H1 (cell line): ENCODE measurements at regions not wholly inside any gene's neighbourhood (a gene's known extent, or its start where the extent isn't known, plus 50 kb on each side); places are given as distances from the start of the nearest gene placed in this dataset.
A peak's percentile ranks its signal among the peaks of the same experiment; 100 is the strongest.

Source experiments
- CTCF ChIA-PET: fragments of 300-600 bp; sonication (Branson Sonifier 250); formaldehyde crosslinking; loops from one replicate; lab custom pipeline; 2021; ENCODE audit not compliant: partially characterized antibody; lab: Charles Lee
- POLR2A ChIA-PET: fragments of 300-600 bp; sonication (Branson Sonifier 250); formaldehyde crosslinking; loops from one replicate; lab custom pipeline; 2021; ENCODE audit warnings: inconsistent platforms; ENCODE audit not compliant: partially characterized antibody; lab: Charles Lee
- DNase-seq, 2 experiments: peaks; one replicate each; pipeline versions ENCODE4 v3.0.0 to v3.0.0-alpha.2; 2010 to 2022; ENCODE audit warnings: low spot score in 2 of 2, low read depth in 1 of 2, mixed read lengths in 1 of 2
- FAIRE-seq: peaks from 2 replicates; lab custom pipeline; 2011; peaks lifted over from hg19 to GRCh38; lab: Jason Lieb, UNC
- H2AFZ ChIP-seq: 2 replicates; pipeline ENCODE4 v1.8.1; 2012; ENCODE audit warnings: low read length, inconsistent platforms
- H2AK5ac ChIP-seq: 2 replicates; pipeline ENCODE4 v1.6.1; 2013; ENCODE audit warnings: low read depth, low read length
- H2BK120ac ChIP-seq: replicated peaks from 2 replicates; pipeline ENCODE3; 2013; ENCODE audit warnings: low read depth, low read length, inconsistent platforms
- H2BK12ac ChIP-seq: 2 replicates; pipeline ENCODE4 v1.6.1; 2013; ENCODE audit warnings: low read depth, low read length
- H2BK15ac ChIP-seq: 2 replicates; pipeline ENCODE4 v1.6.1; 2013; ENCODE audit warnings: low read length
- H2BK20ac ChIP-seq: 2 replicates; pipeline ENCODE4 v1.6.1; 2013; ENCODE audit warnings: low read length
- H2BK5ac ChIP-seq: 2 replicates; pipeline ENCODE4 v1.6.1; 2013; ENCODE audit warnings: low read depth, low read length
- H3K14ac ChIP-seq: 2 replicates; pipeline ENCODE4 v1.6.1; 2013; ENCODE audit warnings: inconsistent platforms; ENCODE audit not compliant: insufficient read length
- H3K18ac ChIP-seq: 2 replicates; pipeline ENCODE4 v1.6.1; 2013; ENCODE audit warnings: low read length; ENCODE audit errors: extremely low read depth
- H3K23ac ChIP-seq: 2 replicates; pipeline ENCODE4 v1.6.1; 2013; ENCODE audit warnings: inconsistent platforms; ENCODE audit not compliant: insufficient read length
- H3K23me2 ChIP-seq: 2 replicates; pipeline ENCODE4 v1.6.1; 2013; ENCODE audit warnings: low read depth, low read length
- H3K27ac ChIP-seq: 2 replicates; pipeline ENCODE4 v1.6.1; 2011; ENCODE audit warnings: low read depth, low read length, inconsistent platforms
- H3K27me3 ChIP-seq, 4 experiments: replicated peaks in 1 of 4; 1 replicate in 1 of 4; 2 replicates in 3 of 4; pipeline versions ENCODE4 v1.6.1 to v1.8.1; 2011 to 2013; ENCODE audit warnings: low read length in 3 of 4, mild to moderate bottlenecking in 3 of 4, inconsistent platforms in 2 of 4, mixed read lengths in 2 of 4, moderate library complexity in 1 of 4; ENCODE audit not compliant: control insufficient read depth in 3 of 4, insufficient read depth in 3 of 4; ENCODE audit errors: extremely low read depth in 1 of 4
- H3K36me3 ChIP-seq, 4 experiments: 2 replicates each; pipeline versions ENCODE4 v1.6.1 to v1.8.1; 2011 to 2013; ENCODE audit warnings: mild to moderate bottlenecking in 4 of 4, low read length in 3 of 4, moderate library complexity in 2 of 4, control low read depth in 1 of 4, inconsistent platforms in 1 of 4; ENCODE audit not compliant: insufficient read depth in 4 of 4, control insufficient read depth in 2 of 4
- H3K4ac ChIP-seq: replicated peaks from 2 replicates; pipeline ENCODE3; 2013; ENCODE audit warnings: low read length, low read depth, mixed read lengths, inconsistent platforms; ENCODE audit not compliant: insufficient read length
- H3K4me1 ChIP-seq, 4 experiments: replicated peaks in 1 of 4; 1 replicate in 1 of 4; 2 replicates in 3 of 4; pipeline versions ENCODE4 v1.6.1 to v1.8.1; 2011 to 2013; ENCODE audit warnings: low read length in 3 of 4, inconsistent platforms in 2 of 4, mixed read lengths in 1 of 4; ENCODE audit not compliant: insufficient read depth in 4 of 4, control insufficient read depth in 3 of 4
- H3K4me2 ChIP-seq, 2 experiments: 2 replicates each; pipeline versions ENCODE4 v1.6.1 to v1.8.1; 2011 to 2013; ENCODE audit warnings: low read depth in 2 of 2, low read length in 2 of 2, control low read depth in 1 of 2, inconsistent platforms in 1 of 2, mild to moderate bottlenecking in 1 of 2; ENCODE audit not compliant: insufficient read depth in 1 of 2
- H3K4me3 ChIP-seq, 4 experiments: fragments of 200-600, 300-600 bp in 1 of 4; sonication (generic), shearing (Covaris generic), sonication (Bioruptor Twin) in 1 of 4; 2 replicates each; pipeline versions ENCODE4 v1.5.1 to v1.8.1; 2011 to 2016; ENCODE audit warnings: low read length in 4 of 4, low read depth in 3 of 4, control low read depth in 2 of 4, inconsistent platforms in 2 of 4, mild to moderate bottlenecking in 2 of 4, mixed read lengths in 1 of 4, moderate library complexity in 1 of 4; ENCODE audit not compliant: insufficient read depth in 2 of 4; ENCODE audit errors: extremely low read depth in 1 of 4
- H3K56ac ChIP-seq: replicated peaks from 2 replicates; pipeline ENCODE3; 2013; ENCODE audit warnings: low read depth, mild to moderate bottlenecking, mixed read lengths, low read length, inconsistent platforms; ENCODE audit not compliant: insufficient read length
- H3K79me1 ChIP-seq: 2 replicates; pipeline ENCODE4 v1.6.1; 2013; ENCODE audit warnings: low read depth, low read length, control low read depth
- H3K79me2 ChIP-seq, 2 experiments: 2 replicates each; pipeline versions ENCODE4 v1.6.1 to v1.8.1; 2012 to 2013; ENCODE audit warnings: low read length in 2 of 2, mild to moderate bottlenecking in 2 of 2, inconsistent platforms in 1 of 2; ENCODE audit not compliant: insufficient read depth in 2 of 2, control insufficient read depth in 1 of 2
- H3K9ac ChIP-seq, 4 experiments: replicated peaks in 1 of 4; 1 replicate in 1 of 4; 2 replicates in 3 of 4; pipeline versions ENCODE4 v1.6.1 to v1.8.1; 2011 to 2013; ENCODE audit warnings: low read depth in 3 of 4, low read length in 3 of 4, control low read depth in 2 of 4, mild to moderate bottlenecking in 2 of 4, moderate library complexity in 2 of 4, inconsistent platforms in 1 of 4; ENCODE audit errors: extremely low read depth in 1 of 4
- H3K9me3 ChIP-seq, 2 experiments: 2 replicates each; pipeline versions ENCODE4 v1.6.1 to v1.8.1; 2012 to 2013; ENCODE audit warnings: mild to moderate bottlenecking in 2 of 2, moderate library complexity in 2 of 2, control low read depth in 1 of 2, inconsistent platforms in 1 of 2, low read depth in 1 of 2, low read length in 1 of 2, mixed read lengths in 1 of 2; ENCODE audit not compliant: insufficient read depth in 2 of 2
- H4K20me1 ChIP-seq, 2 experiments: replicated peaks in 1 of 2; 2 replicates each; pipeline versions ENCODE3 to v1.8.1; 2011 to 2013; ENCODE audit warnings: inconsistent platforms in 2 of 2, low read length in 2 of 2, mild to moderate bottlenecking in 1 of 2; ENCODE audit not compliant: insufficient read depth in 2 of 2, control insufficient read depth in 1 of 2
- H4K5ac ChIP-seq: 2 replicates; pipeline ENCODE4 v1.6.1; 2013; ENCODE audit warnings: low read length, low read depth, mixed read lengths, inconsistent platforms; ENCODE audit not compliant: insufficient read length
- H4K8ac ChIP-seq: 2 replicates; pipeline ENCODE4 v1.8.0; 2013; ENCODE audit warnings: mild to moderate bottlenecking, moderate library complexity, low read length, inconsistent platforms; ENCODE audit not compliant: insufficient read depth; ENCODE audit errors: extremely low read depth
- H4K91ac ChIP-seq: replicated peaks from 2 replicates; pipeline ENCODE3; 2013; ENCODE audit warnings: low read length, mixed read lengths, inconsistent platforms; ENCODE audit not compliant: insufficient read length
- ATF2 ChIP-seq: IDR thresholded peaks from 2 replicates; pipeline ENCODE4 v1.6.1; 2012; ENCODE audit warnings: low read length, inconsistent platforms
- BCL11A ChIP-seq, 2 experiments: IDR thresholded peaks; one replicate each; pipeline ENCODE4 v1.6.1; 2011; ENCODE audit warnings: low read depth in 2 of 2, low read length in 2 of 2, mild to moderate bottlenecking in 2 of 2
- JUND ChIP-seq: IDR thresholded peaks from 2 replicates; pipeline ENCODE4 v1.6.1; 2011; ENCODE audit warnings: mild to moderate bottlenecking, improper control_type of control experiment, low read length
- POLR2A ChIP-seq, 2 experiments: IDR thresholded peaks; 1 replicate in 1 of 2; 2 replicates in 1 of 2; pipeline ENCODE4 v1.6.1; 2011; ENCODE audit warnings: low read depth in 2 of 2, low read length in 2 of 2, mild to moderate bottlenecking in 2 of 2; ENCODE audit errors: control extremely low read depth in 1 of 2
- RXRA ChIP-seq: IDR thresholded peaks from 2 replicates; pipeline ENCODE4 v1.6.1; 2011; ENCODE audit warnings: low read depth, mild to moderate bottlenecking, low read length, moderate library complexity; ENCODE audit not compliant: insufficient read depth
- SIN3A ChIP-seq, 2 experiments: IDR thresholded peaks in 1 of 2; conservative IDR thresholded peaks in 1 of 2; 2 replicates each; pipeline ENCODE4 v1.6.1; 2011 to 2012; ENCODE audit warnings: low read length in 2 of 2, improper control_type of control experiment in 1 of 2, low read depth in 1 of 2, mild to moderate bottlenecking in 1 of 2
- SIRT6 ChIP-seq: IDR thresholded peaks from one replicate; pipeline ENCODE4 v1.7.1; 2012; ENCODE audit warnings: low read length, inconsistent platforms
- SRF ChIP-seq: IDR thresholded peaks from 2 replicates; pipeline ENCODE4 v1.6.1; 2011; ENCODE audit warnings: mild to moderate bottlenecking, low read depth, low read length, moderate library complexity
- TBP ChIP-seq: IDR thresholded peaks from 2 replicates; pipeline ENCODE4 v1.6.1; 2011; ENCODE audit warnings: low read depth, low read length, improper control_type of control experiment
- TCF12 ChIP-seq: IDR thresholded peaks from 2 replicates; pipeline ENCODE4 v1.6.1; 2011; ENCODE audit warnings: low read depth, mild to moderate bottlenecking, low read length
- TEAD4 ChIP-seq: IDR thresholded peaks from 2 replicates; pipeline ENCODE4 v1.6.1; 2012; ENCODE audit warnings: low read depth, low read length, inconsistent platforms, mixed read lengths
- WGBS, 2 experiments: shearing (Covaris generic) in 1 of 2; methylation state at CpG; one replicate each; pipeline versions ENCODE4 v1.1.6 to v1.1.7; 2013 to 2015; ENCODE audit warnings: low lambda C conversion rate in 2 of 2, mixed read lengths in 2 of 2, inconsistent platforms in 1 of 2, low coverage in 1 of 2, missing lambda C conversion rate in 1 of 2; ENCODE audit not compliant: insufficient replicate concordance in 2 of 2, insufficient coverage in 1 of 2, insufficient read length in 1 of 2; ENCODE audit errors: extremely low coverage in 1 of 2, missing lambda C conversion rate in 1 of 2; 5-methylcytosine and 5-hydroxymethylcytosine counted together

- Histone ChIP-seq H3K23me2 (no peaks in the 10 kb centered on the region; the same call in 1 of the 2 replicates), H4K8ac (no peak overlapping the region; the same call in 1 of the 2 replicates), H2BK15ac (peak overlapping the region; percentile 81; the same call in 1 of the 2 replicates), H3K4me3 (no peak overlapping the region), H3K4me2 (no peak overlapping the region), H3K14ac (no peak overlapping the region), H2BK5ac (peak overlapping the region; percentile 60; the same call in 1 of the 2 replicates), H3K79me2 (no peaks in the 10 kb centered on the region), H3K36me3 (no peaks in the 10 kb centered on the region; a peak in 1 of 8 replicates), H3K56ac (no peak overlapping the region), H3K27ac (no peak overlapping the region), H3K79me1 (no peaks in the 10 kb centered on the region), H4K20me1 (no peaks in the 10 kb centered on the region), H3K18ac (no peak overlapping the region), H3K4me1 (peaks cover 8 to 21% (median 11%) of the 10 kb centered on the region in 4 experiments), H2AK5ac (peak overlapping the region; percentile 82; the same call in 1 of the 2 replicates), H3K27me3 (no peaks in the 10 kb centered on the region; a peak in 2 of 7 replicates), H2BK120ac (no peak overlapping the region), H3K9me3 (peaks cover 0 to 4% of the 10 kb centered on the region in 2 experiments; a peak in 2 of 4 replicates), H3K9ac (no peak overlapping the region), H3K23ac (no peak overlapping the region), H3K4ac (no peak overlapping the region), H4K5ac (no peak overlapping the region), H4K91ac (peak overlapping the region; percentile 30), H2BK20ac (peak overlapping the region; percentile 86; the same call in 1 of the 2 replicates), H2AFZ (no peak overlapping the region), H2BK12ac (peak overlapping the region; percentile 94)
- ChIA-PET POLR2A (interaction anchor here (0.8 to 1.4 kb wide), 4 partner anchors 85 to 104 kb away, joined by 3 to 6 read pairs (median 4); no protein-coding TSS in a partner anchor), CTCF (interaction anchor here (0.5 to 3.1 kb wide), 20 partner anchors 12 to 708 kb away, joined by 3 to 22 read pairs (median 3); no protein-coding TSS in a partner anchor)
- WGBS, 2 experiments: 86% methylated on average over 11 of the region's 11 CpGs; no CpG with 5 or more reads in 1 of the 2 experiments
- FAIRE-seq: no peak
- DNase-seq: no peak
- TF ChIP-seq POLR2A (IDR thresholded peaks at IDR 0.05; ENCODE audit: control extremely low read depth in 1 of 2, low read depth in 2 of 2, low read length in 2 of 2) (no peak), TCF12 (no peak), SRF (no peak), TBP (no peak), ATF2 (no peak), SIRT6 (no peak), BCL11A (IDR thresholded peaks at IDR 0.05; ENCODE audit: low read depth in 2 of 2, low read length in 2 of 2) (no peak), JUND (no peak), SIN3A (conservative IDR thresholded peaks at IDR 0.05 in 1 of 2, IDR thresholded peaks at IDR 0.05 in 1 of 2; ENCODE audit: low read depth in 1 of 2, low read length in 2 of 2) (no peak), RXRA (no peak), TEAD4 (no peak)
Observed at GRCh38 chr17:65455154-65455971, 106.1 kb downstream of the AXIN2 start.
